Ureter (tissue), 1 donor: ENCODE measurements at regions not wholly inside any gene's neighbourhood (a gene's known extent, or its start where the extent isn't known, plus 50 kb on each side); places are given as distances from the start of the nearest gene placed in this dataset.
"Not testable (repeated sequence)": the region's sequence is repeated elsewhere in the genome, so short reads cannot be mapped to it uniquely, and the experiment has no call there.

Experiments used
- DNase-seq: peaks from one replicate; pipeline ENCODE4 v3.0.0-alpha.2; 2020; ENCODE audit warnings: low spot score
- donor health status: DM: yes; HTN: yes; CAD: no.

DNA sequence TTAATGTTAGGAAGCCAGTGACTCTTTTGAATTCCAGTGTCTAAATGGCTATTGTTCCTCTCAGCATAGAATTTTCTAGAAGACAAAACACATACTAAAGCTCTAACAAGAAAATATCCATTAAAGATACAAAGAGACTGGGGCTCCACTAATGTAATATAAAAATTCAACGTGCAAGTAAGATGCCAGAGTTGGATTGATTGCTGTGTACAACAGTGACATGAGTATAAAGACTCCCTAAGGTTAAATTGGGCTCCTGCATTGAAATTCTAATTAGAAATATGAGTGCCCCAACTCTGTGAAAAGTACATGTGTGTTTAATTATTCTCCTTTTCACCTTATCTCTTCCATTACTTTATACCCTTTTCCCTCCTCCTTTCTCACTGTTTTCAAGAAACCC lies 253.6 kb upstream of the G2E3 start:
- DNase-seq = no peak

DNA sequence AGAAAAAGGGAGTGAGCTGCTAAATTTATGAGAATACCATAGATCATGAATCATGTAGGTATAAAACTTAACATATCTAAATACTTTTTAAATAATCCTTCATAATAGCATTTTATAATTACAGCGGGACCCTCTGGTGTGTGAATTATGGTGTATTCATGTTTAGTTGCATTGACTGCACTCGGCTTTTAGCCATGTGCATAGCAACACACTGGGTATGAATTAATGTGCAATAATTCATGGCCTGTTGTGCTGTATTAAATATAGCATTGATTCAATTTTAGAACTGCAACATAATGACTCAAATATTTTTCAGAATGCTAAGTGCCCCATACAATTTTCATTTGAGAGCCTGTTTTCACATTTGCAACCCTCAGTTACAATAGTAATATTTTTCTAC lies 249.6 kb upstream of the G2E3 start:
- no peak for DNase-seq

DNA sequence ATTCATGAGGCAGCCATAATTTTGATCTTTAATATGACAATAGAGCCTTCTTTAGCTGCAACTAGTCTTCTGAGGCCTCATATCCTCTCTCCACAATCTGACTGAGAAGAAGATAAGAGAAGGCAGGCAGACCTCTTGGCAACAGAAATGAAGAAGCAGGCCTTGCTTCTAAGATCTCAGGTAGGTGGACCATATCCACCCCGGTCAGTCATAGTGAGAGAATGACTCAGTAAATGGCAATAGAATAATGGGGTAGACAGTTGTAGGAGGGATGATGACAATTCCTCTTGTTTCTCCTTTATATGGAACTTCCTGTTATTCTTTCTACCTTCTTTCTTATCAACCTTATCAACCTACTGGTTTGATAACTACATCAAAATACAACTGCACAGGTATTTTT lies 246.7 kb upstream of the G2E3 start:
- no peak for DNase-seq

DNA sequence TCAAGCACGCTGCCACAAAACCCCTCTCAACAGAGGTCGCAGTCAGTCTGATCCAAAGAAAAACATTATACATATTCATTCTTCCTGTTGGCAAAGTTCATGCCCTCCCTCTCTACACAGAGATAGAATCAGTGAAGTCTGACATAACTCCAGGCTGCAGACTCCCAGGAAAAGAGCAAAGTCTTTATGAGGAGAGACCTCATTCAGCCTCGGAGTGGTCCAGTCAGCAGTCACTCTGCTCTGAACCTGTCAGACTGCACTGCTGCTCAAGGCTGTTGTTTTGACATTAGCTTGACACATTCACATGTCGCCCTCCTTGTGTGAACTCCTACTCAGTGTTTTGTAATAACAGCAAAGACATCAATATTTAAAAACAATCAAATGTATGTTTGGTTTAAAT lies 241.2 kb upstream of the G2E3 start:
- no peak for DNase-seq

GRCh38 chr14:30322819-30323218 lies 236.1 kb upstream of the G2E3 start:
- DNase-seq = no peak

DNA sequence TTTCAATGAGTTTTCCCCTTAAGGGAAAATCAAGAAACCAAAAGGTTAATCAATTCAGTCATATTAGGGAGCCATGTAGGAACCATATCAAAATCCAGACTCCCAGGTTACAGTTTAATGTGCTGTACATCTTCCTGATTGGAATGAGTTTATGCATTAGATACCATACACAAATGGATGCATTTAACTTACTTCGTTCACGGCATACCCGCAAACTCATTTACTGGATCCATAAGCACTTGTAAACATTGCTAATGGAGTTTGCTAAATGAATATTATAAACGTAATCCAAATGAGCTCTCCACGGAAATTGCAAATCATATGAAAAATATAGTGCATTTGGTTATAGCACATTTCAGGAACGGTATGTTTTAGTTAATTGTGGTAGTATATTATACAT lies 228.9 kb upstream of the G2E3 start:
- DNase-seq = no peak

DNA sequence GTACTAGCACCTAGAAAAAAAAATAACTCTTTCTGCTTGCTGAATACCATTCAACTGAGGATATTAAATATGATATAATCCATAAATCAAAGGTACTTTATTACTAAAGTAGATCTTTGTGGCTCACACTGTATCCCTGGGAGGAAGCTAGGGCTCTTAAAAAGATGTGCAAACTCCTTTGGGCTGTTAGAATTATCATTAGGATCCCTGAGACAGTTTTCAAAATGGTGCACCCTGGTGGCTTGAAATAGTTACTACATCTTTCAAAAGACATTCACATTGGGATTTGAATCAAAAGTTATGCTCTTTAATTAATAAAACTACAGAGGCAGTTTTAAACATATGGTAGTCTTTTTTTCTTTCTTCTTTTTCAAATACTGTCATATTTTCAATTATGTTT lies 228.5 kb upstream of the G2E3 start:
- DNase-seq = no peak

GRCh38 chr14:30331030-30331429 lies 227.9 kb upstream of the G2E3 start:
- DNase-seq = no peak

GRCh38 chr14:30332374-30332773 lies 226.6 kb upstream of the G2E3 start:
- DNase-seq = no peak

DNA sequence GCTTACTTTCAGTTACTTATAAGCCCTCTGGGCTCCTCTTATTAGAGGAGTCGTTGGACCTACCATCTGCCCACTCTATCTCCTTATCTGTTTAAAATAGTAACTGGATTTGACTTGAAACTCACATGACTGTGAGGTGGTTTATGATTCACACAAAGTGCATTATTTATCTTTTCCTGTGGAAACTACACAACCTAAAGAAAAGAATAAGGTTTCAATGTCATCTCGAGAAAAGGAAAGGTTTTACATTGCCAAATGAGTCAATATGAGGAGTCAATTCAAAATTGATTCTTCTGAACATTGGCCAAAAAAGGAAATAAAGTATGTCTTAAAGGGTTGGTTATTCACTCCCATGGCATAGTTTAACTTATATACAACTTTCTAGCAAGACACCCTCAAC lies 225.0 kb upstream of the G2E3 start:
- no peak for DNase-seq

DNA sequence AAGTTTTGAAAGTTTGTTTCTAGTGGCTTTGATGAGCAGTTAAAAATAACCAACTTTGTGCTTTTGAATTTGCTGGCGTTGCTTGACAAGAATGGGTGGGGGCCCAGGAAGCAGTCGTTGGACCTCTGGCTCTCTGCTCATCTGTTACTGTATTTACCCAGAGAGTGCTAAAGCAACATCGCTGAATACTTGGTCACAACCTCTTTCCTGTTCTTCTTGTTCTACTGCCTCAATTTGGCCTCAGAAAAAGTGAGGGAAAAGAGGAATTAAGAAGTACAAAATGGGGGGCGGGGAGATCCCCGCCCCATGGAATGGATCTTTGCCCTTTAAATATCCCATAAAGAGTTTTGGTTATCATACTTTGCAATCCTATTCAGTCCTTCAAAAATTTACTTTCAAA lies 221.5 kb upstream of the G2E3 start:
- no peak for DNase-seq

GRCh38 chr14:30339311-30339901 lies 219.6 kb upstream of the G2E3 start:
- no peak for DNase-seq

- no peak for DNase-seq
Measured at GRCh38 chr14:30340495-30340894, 218.5 kb upstream of the G2E3 start.

- no peak for DNase-seq
Measured at GRCh38 chr14:30345511-30345910, 213.4 kb upstream of the G2E3 start.

- no peak for DNase-seq
Measured at GRCh38 chr14:30348445-30348844, 210.5 kb upstream of the G2E3 start.

DNA sequence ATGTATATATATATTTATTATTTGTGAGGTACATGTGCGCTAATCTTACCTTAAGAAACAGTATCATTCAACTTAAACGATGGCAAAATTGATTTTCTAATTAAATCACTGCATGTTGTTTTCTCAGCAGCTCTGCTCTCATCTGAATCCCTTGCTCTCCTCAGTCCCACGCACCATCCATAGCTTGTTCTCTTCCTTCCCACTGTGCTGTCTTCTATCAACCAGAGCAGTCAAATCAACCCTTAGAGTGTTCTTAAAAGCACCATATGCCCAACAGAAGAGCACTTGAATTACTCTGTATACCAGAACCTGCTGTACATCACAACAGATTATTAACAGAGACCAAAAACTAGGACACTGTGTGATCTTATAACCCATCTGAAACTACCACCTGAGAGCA lies 209.4 kb upstream of the G2E3 start:
- DNase-seq = no peak

DNA sequence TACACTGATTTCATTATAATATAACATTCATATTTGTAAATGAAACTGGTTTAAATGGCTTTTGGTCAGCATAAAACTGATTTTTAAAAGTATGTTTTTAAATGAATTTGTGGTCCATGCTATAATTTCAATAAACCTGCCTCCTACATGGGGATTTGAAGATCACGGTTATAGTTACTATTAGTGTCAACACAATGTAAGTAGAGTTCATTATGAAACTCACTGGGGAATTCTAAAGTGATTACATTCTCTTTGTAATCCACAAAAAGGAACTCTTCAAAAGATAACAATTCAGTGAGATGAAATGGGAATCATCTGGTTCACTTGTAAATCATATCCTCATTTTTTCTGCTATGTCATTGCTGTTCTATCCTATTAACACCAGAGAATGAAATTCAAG lies 204.5 kb upstream of the G2E3 start:
- no peak for DNase-seq

DNA sequence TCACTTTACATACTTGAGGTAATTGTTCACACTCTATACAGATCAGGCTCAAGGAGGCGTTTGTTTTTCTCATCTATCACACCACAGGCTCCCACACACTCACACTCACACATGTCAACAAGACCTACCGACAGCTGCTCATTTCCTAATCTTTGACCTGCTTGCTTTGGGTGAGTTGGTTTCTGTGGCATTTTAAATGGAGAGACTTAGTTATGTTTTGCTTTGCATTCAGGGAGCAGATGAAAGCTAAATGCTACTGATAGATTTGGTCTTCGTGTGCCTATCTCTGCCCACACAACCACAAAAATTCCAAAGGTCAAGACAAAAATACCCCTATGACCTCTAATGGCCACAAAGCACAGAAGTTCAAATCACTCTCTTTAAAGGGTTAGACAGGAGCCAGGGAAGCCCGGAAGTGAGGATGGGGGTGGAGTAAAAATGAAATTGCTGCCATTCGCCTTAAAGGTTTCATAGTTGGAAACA lies 203.5 kb upstream of the G2E3 start:
- DNase-seq = no peak

DNA sequence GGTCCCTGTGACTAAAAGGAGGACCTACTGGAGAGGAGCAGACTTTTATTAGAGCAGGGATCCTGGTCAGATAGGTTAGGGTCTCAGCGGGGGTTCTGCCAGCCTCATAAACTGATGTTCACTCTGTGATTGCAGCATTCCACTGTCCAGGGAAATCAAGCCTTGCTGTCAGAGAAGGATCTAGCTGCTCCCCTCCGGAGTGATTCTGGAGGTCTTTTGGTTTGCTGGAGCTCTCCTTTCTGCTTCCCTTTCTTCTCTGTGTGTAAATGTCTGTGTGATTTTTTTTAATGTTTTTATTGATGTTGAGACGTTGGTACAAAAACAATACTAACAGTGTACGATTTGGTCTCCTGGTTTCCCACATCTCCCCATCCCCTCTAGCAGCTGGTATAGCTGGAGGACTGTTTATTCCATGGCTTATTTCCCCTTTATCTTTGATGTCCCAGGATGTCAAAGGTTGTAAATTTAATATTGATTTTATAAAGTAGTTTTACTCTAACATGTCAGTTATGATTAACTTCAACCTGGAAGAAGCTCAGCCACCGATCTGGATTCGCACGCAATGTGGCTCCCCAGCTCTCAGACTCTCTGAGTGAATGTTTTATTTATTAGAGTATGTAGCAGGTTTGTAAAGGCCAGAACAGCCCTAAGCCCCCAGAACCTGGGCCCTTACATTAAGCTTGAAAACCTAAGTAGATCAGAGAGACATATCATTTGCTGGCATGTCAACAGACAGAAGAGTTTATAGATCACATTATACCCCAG lies 202.3 kb upstream of the G2E3 start:
- DNase-seq = no peak

GRCh38 chr14:30357791-30358190 lies 201.2 kb upstream of the G2E3 start:
- no peak for DNase-seq

DNA sequence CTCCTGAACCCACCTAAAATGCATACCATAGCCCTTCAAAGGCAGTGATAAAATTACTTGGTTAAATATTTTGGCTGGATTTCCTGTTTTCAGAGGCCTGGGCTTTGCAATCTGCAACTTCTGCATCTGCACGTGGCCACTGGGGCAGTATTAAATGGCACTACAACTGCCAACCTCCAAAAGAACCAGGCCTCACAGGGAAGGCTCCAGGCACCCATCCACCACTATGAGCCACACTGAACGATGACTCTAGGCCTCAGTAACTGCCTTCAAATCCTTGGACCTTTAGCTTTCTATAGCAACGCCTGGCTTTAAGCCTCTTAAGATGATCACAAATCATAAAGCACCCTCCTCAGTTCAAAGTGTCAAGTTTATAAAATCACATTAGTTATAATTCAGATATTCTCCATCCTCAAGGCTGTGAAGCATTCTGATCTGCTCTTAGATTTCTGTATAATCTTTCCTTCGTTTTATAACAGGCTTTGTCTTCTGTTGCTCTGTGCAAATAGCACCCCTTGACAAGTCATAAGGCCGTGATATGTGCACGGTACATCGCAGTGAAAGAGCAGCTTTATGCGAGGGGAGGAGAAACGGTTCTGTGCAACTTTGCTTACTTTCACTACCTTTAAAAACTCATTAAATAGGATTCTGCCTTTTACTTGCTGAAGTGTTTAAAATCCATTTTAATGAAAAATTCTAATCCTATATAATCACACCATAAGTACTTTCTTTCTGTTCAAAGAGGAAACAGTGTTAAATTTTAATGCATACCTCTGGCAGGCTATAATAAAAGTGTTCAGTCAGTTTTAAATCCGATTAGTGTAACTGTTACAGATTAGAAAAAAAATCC lies 196.4 kb upstream of the G2E3 start:
- DNase-seq = no peak

DNA sequence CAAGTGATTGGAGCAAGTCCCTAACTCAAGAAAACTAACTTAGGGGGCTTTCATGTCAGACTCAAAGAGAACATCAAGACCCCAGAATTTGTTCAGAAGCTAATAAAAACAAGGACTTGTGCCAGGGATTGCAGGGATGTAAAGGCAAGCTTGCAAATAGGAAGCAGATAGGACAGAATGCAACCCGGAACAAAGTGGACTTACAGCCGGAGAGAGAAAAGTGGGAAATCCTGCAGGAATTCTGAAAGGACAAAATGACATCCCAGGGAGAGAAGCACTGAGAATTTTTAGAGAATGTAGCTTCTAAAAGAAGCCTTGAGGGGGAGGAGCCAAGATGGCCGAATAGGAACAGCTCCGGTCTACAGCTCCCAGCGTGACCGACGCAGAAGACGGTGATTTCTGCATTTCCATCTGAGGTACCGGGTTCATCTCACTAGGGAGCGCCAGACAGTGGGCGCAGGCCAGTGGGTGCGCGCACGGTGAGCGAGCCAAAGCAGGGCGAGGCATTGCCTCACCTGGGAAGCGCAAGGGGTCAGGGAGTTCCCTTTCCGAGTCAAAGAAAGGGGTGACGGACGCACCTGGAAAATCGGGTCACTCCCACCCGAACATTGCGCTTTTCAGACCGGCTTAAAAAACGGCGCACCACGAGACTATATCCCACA lies 195.6 kb upstream of the G2E3 start:
- DNase-seq = not testable (repeated sequence)
